Bone marrow (tissue), 2 donors: ENCODE measurements at regions not wholly inside any gene's neighbourhood (a gene's known extent, or its start where the extent isn't known, plus 50 kb on each side); places are given as distances from the start of the nearest gene placed in this dataset.

Experiments
- DNase-seq, 2 donors: peaks; one replicate each; lab custom pipeline; 2025; lab: John Stamatoyannopoulos, UW

- no peak for DNase-seq
Observed at GRCh38 chrX:22664826-22665225, 334.9 kb upstream of the DDX53 start.

GRCh38 chrX:22665818-22666217 is 333.9 kb upstream of the DDX53 start:
- no peak for DNase-seq

- peak in 1 of 2 donors; percentile 25 for DNase-seq
Observed at GRCh38 chrX:22666441-22666840, 333.3 kb upstream of the DDX53 start.

- no peak for DNase-seq
Observed at GRCh38 chrX:22674932-22675331, 324.8 kb upstream of the DDX53 start.

- DNase-seq: peak in 1 of 2 donors; percentile 27
Observed at GRCh38 chrX:22686138-22686541, 313.6 kb upstream of the DDX53 start.

GRCh38 chrX:22689290-22689689 is 310.5 kb upstream of the DDX53 start:
- DNase-seq: no peak

- DNase-seq: no peak
Observed at GRCh38 chrX:22690116-22690515, 309.6 kb upstream of the DDX53 start.

GRCh38 chrX:22691966-22692565 is 307.7 kb upstream of the DDX53 start:
- DNase-seq: no peak

- DNase-seq: no peak
Observed at GRCh38 chrX:22698151-22698550, 301.6 kb upstream of the DDX53 start.

- no peak for DNase-seq
Observed at GRCh38 chrX:22699581-22700091, 300.1 kb upstream of the DDX53 start.

- no peak for DNase-seq
Observed at GRCh38 chrX:22712942-22713341, 286.8 kb upstream of the DDX53 start.

GRCh38 chrX:22730542-22730941 is 269.2 kb upstream of the DDX53 start:
- no peak for DNase-seq

- no peak for DNase-seq
Observed at GRCh38 chrX:22737541-22737940, 262.2 kb upstream of the DDX53 start.

- no peak for DNase-seq
Observed at GRCh38 chrX:22739276-22739675, 260.5 kb upstream of the DDX53 start.

- DNase-seq: no peak
Observed at GRCh38 chrX:22740836-22741235, 258.9 kb upstream of the DDX53 start.

- DNase-seq: no peak
Observed at GRCh38 chrX:22742174-22742573, 257.6 kb upstream of the DDX53 start.

- no peak for DNase-seq
Observed at GRCh38 chrX:22746081-22746480, 253.7 kb upstream of the DDX53 start.

- DNase-seq: no peak
Observed at GRCh38 chrX:22748093-22748999, 251.4 kb upstream of the DDX53 start.

GRCh38 chrX:22758807-22759481 is 240.8 kb upstream of the DDX53 start:
- no peak for DNase-seq

GRCh38 chrX:22760513-22761057 is 239.2 kb upstream of the DDX53 start:
- no peak for DNase-seq

GRCh38 chrX:22788221-22788620 is 211.5 kb upstream of the DDX53 start:
- DNase-seq: no peak

GRCh38 chrX:22795671-22796070 is 204.1 kb upstream of the DDX53 start:
- no peak for DNase-seq
